GM12878 (cell line): ENCODE measurements at regions not wholly inside any gene's neighbourhood (a gene's known extent, or its start where the extent isn't known, plus 50 kb on each side); places are given as distances from the start of the nearest gene placed in this dataset.

ENCODE experiments used
- ATAC-seq: fragments of 200-7000 bp; cut with Tn5 transposase; 3 replicates; pipeline ENCODE4 v1.9.1; 2020; ENCODE audit warnings: mild to moderate bottlenecking, moderate library complexity
- BruUV-seq: library from RNA; stranded (reverse); fragments of 400-500 nt; replicated peaks from 2 replicates; lab custom pipeline; 2021; lab: Mats Ljungman, UMichigan
- CTCF ChIA-PET: fragments of 300-600 bp; sonication (Branson Sonifier 250); formaldehyde crosslinking; extraction: SDS; loops from one replicate; lab custom pipeline; 2021; ENCODE audit warnings: inconsistent platforms; lab: Yijun Ruan, JAX
- POLR2A ChIA-PET: fragments of 350-600 bp; formaldehyde crosslinking; extraction: SDS; loops from one replicate; lab custom pipeline; 2021; ENCODE audit warnings: inconsistent platforms; lab: Charles Lee
- RAD21 ChIA-PET: fragments of 300-600 bp; sonication (Branson Sonifier 250); formaldehyde crosslinking; loops from one replicate; lab custom pipeline; 2023; ENCODE audit warnings: antibody characterized with exemption; ENCODE audit not compliant: unreplicated experiment; lab: Charles Lee
- SMC1A ChIA-PET: fragments of 300-600 bp; sonication (Branson Sonifier 250); formaldehyde crosslinking; loops from one replicate; lab custom pipeline; 2023; ENCODE audit not compliant: unreplicated experiment, uncharacterized antibody; lab: Charles Lee
- DNase-seq: peaks from one replicate; pipeline ENCODE4 v3.0.0-alpha.2; 2011; ENCODE audit warnings: low read depth, low spot score
- FAIRE-seq: peaks from 3 replicates; lab custom pipeline; 2011; peaks lifted over from hg19 to GRCh38; lab: Jason Lieb, UNC
- H2AFZ ChIP-seq: 2 replicates; pipeline ENCODE4 v1.6.0; 2011; ENCODE audit warnings: low read depth, low read length, control low read depth; ENCODE audit not compliant: control insufficient read depth
- H3K27ac ChIP-seq: 2 replicates; pipeline ENCODE4 v1.5.1; 2011; ENCODE audit warnings: control low read depth; ENCODE audit not compliant: control insufficient read depth, insufficient read depth
- H3K27me3 ChIP-seq, 2 experiments: replicated peaks in 1 of 2; 2 replicates each; pipeline versions ENCODE4 v1.6.0 to v1.6.1; 2011; ENCODE audit warnings: low read length in 1 of 2; ENCODE audit not compliant: control insufficient read depth in 2 of 2, insufficient read depth in 2 of 2
- H3K36me3 ChIP-seq, 2 experiments: 2 replicates each; pipeline ENCODE4 v1.5.1; 2011; ENCODE audit warnings: low read length in 1 of 2; ENCODE audit not compliant: control insufficient read depth in 2 of 2, insufficient read depth in 2 of 2
- H3K4me1 ChIP-seq: 2 replicates; pipeline ENCODE4 v1.6.1; 2011; ENCODE audit warnings: mild to moderate bottlenecking, low read length, moderate library complexity, mixed read lengths; ENCODE audit not compliant: control insufficient read depth, insufficient read depth
- H3K4me2 ChIP-seq: 2 replicates; pipeline ENCODE4 v1.6.0; 2011; ENCODE audit warnings: control low read depth; ENCODE audit not compliant: control insufficient read depth, insufficient read depth
- H3K4me3 ChIP-seq: fragments of 200-600 bp; sonication (generic); 2 replicates; pipeline ENCODE4 v1.5.1; 2016
- H3K79me2 ChIP-seq: 2 replicates; pipeline ENCODE4 v1.6.0; 2011; ENCODE audit warnings: low read length; ENCODE audit not compliant: control insufficient read depth, insufficient read depth
- H3K9ac ChIP-seq: 2 replicates; pipeline ENCODE4 v1.8.0; 2011; ENCODE audit warnings: low read length, control low read depth, mixed read lengths; ENCODE audit not compliant: control insufficient read depth, insufficient read depth
- H3K9me3 ChIP-seq: replicated peaks from 3 replicates; pipeline ENCODE4 v1.5.1; 2011; ENCODE audit warnings: mild to moderate bottlenecking, low read length; ENCODE audit not compliant: control insufficient read depth, insufficient read depth
- H4K20me1 ChIP-seq: 2 replicates; pipeline ENCODE4 v1.6.0; 2011; ENCODE audit not compliant: control insufficient read depth, insufficient read depth
- ATF7 ChIP-seq: fragments of 450-650 bp; IDR thresholded peaks from 2 replicates; pipeline ENCODE4 v1.6.1; 2016; ENCODE audit warnings: low read depth, mild to moderate bottlenecking
- BHLHE40 ChIP-seq, 2 experiments: fragments of 450-650 bp in 1 of 2; IDR thresholded peaks; 2 replicates each; pipeline ENCODE4 v1.6.1; 2011 to 2017; ENCODE audit warnings: low read depth in 2 of 2, borderline replicate concordance in 1 of 2, improper control_type of control experiment in 1 of 2, low read length in 1 of 2, mild to moderate bottlenecking in 1 of 2
- CBX5 ChIP-seq: sonication (generic); IDR thresholded peaks from 2 replicates; pipeline ENCODE4 v1.6.1; 2016; ENCODE audit warnings: low read depth, moderate library complexity, mild to moderate bottlenecking, inconsistent platforms
- CHD2 ChIP-seq: IDR thresholded peaks from 2 replicates; pipeline ENCODE4 v1.6.1; 2011; ENCODE audit warnings: low read depth, low read length, improper control_type of control experiment, borderline replicate concordance
- KAT2A ChIP-seq: conservative IDR thresholded peaks from 2 replicates; pipeline ENCODE4 v1.6.1; 2011; ENCODE audit warnings: low read depth, low read length; ENCODE audit not compliant: control insufficient read depth
- MEF2B ChIP-seq: fragments of 450-650 bp; IDR thresholded peaks from 2 replicates; pipeline ENCODE4 v1.6.1; 2018; ENCODE audit warnings: mild to moderate bottlenecking, moderate library complexity; ENCODE audit not compliant: partially characterized antibody, poor library complexity, severe bottlenecking
- MTA2 ChIP-seq: fragments of 450-650 bp; IDR thresholded peaks from 2 replicates; pipeline ENCODE4 v1.6.1; 2016; ENCODE audit warnings: low read depth, mild to moderate bottlenecking, moderate library complexity
- MXI1 ChIP-seq: fragments of 150-350 bp; IDR thresholded peaks from 2 replicates; pipeline ENCODE4 v1.6.1; 2011; ENCODE audit warnings: low read depth, mild to moderate bottlenecking, inconsistent platforms, low read length, improper control_type of control experiment
- NFYB ChIP-seq: IDR thresholded peaks from 2 replicates; pipeline ENCODE4 v1.6.1; 2011; ENCODE audit warnings: low read depth, mild to moderate bottlenecking, low read length, improper control_type of control experiment, moderate library complexity; ENCODE audit not compliant: insufficient read depth
- POLR2AphosphoS2 ChIP-seq: IDR thresholded peaks from 2 replicates; pipeline ENCODE4 v1.6.1; 2011; ENCODE audit warnings: low read depth, mild to moderate bottlenecking, low read length, improper control_type of control experiment, moderate library complexity
- POLR2AphosphoS5 ChIP-seq: IDR thresholded peaks from 2 replicates; pipeline ENCODE4 v1.6.1; 2011; ENCODE audit warnings: mild to moderate bottlenecking, low read length, inconsistent platforms
- POU2F2 ChIP-seq: IDR thresholded peaks from 3 replicates; pipeline ENCODE4 v1.6.1; 2011; ENCODE audit warnings: low read depth, mild to moderate bottlenecking, low read length, borderline replicate concordance
- RAD21 ChIP-seq: IDR thresholded peaks from 2 replicates; pipeline ENCODE4 v1.6.1; 2011; ENCODE audit warnings: mild to moderate bottlenecking, low read depth, low read length, moderate library complexity; ENCODE audit not compliant: insufficient read depth
- RFX5 ChIP-seq: IDR thresholded peaks from 2 replicates; pipeline ENCODE4 v1.6.1; 2011; ENCODE audit warnings: low read depth, low read length, improper control_type of control experiment
- SIN3A ChIP-seq: IDR thresholded peaks from 2 replicates; pipeline ENCODE4 v1.6.1; 2012; ENCODE audit warnings: low read depth, low read length, improper control_type of control experiment
- SMC3 ChIP-seq: IDR thresholded peaks from 2 replicates; pipeline ENCODE4 v1.6.1; 2011; ENCODE audit warnings: low read length, improper control_type of control experiment, borderline replicate concordance
- SP1 ChIP-seq: IDR thresholded peaks from one replicate; pipeline ENCODE4 v1.6.1; 2011; ENCODE audit warnings: low read depth, low read length
- SREBF1 ChIP-seq: IDR thresholded peaks from 2 replicates; pipeline ENCODE4 v1.6.1; 2012; ENCODE audit warnings: mild to moderate bottlenecking, low read length
- ZNF217 ChIP-seq: fragments of 450-650 bp; IDR thresholded peaks from 2 replicates; pipeline ENCODE4 v1.6.1; 2017; ENCODE audit warnings: antibody characterized with exemption, mild to moderate bottlenecking
- WGBS: methylation state at CpG from one replicate; pipeline ENCODE4 v1.1.6; 2016; ENCODE audit warnings: low lambda C conversion rate; ENCODE audit not compliant: insufficient replicate concordance, insufficient coverage; ENCODE audit errors: missing lambda C conversion rate; 5-methylcytosine and 5-hydroxymethylcytosine counted together
- in situ Hi-C: fragments of 300-500 bp; cut with MboI; formaldehyde crosslinking; loops from 9 replicates; pipeline ENCODE4 v1.14.3; 2018; ENCODE audit warnings: mixed read lengths
- intact Hi-C: fragments of 100-400 bp; cut with micrococcal nuclease; formaldehyde crosslinking; loops from one replicate; pipeline ENCODE4 v1.14.2; 2022; ENCODE audit not compliant: unreplicated experiment
- TF ChIP-seq, protein P1 (sequence below): IDR thresholded peaks from 2 replicates; pipeline ENCODE4 v1.6.1; 2011; ENCODE audit warnings: mild to moderate bottlenecking, low read depth, low read length, moderate library complexity; ENCODE audit not compliant: insufficient replicate concordance

DNA sequence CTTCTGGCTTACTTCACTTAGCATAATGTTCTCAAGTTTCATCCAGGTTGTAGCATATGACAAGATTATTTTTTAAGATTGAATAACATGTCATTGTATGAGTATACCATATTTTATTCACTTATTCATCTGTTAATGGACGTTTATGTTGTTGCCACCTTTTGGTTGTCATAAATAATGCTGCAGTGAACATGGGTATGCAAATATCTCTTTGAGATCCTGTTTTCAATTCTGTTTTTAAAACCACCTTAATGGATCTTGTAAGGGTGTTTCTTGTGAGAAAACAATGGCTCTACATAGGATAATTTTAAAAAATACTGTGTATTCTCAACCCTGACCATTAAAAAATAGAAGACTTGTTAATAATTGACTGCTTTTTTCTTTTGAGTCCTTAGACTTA, 290.7 kb upstream of the TMEM229A start:
- ChIA-PET CTCF (no interaction called here), SMC1A (no interaction called here), RAD21 (no interaction called here)
- DNase-seq (no peak), ATAC-seq (peak; percentile 36; the same call in 2 of the 3 replicates)
- BruUV-seq = no TSS peak
- 0% methylated on average over 1 of the region's 1 CpG for WGBS
- intact Hi-C loops (no loop called here), in situ Hi-C loops (no loop called here)
- no peak overlapping the region for H3K4me2 ChIP-seq
- H3K36me3 ChIP-seq = no peaks in the 10 kb centered on the region
- no peaks in the 10 kb centered on the region for H3K27me3 ChIP-seq
- no peak overlapping the region for H2AFZ ChIP-seq
- H3K4me3 ChIP-seq = no peak overlapping the region
- no peaks in the 10 kb centered on the region for H4K20me1 ChIP-seq
- H3K9me3 ChIP-seq = no peaks in the 10 kb centered on the region
- no peak overlapping the region for H3K9ac ChIP-seq
- H3K27ac ChIP-seq = no peak overlapping the region
- no peaks in the 10 kb centered on the region for H3K79me2 ChIP-seq
- TF ChIP-seq RAD21 = no peak
- no peak for TF ChIP-seq BHLHE40 (IDR thresholded peaks at IDR 0.05; ENCODE audit: borderline replicate concordance in 1 of 2, low read depth in 2 of 2, low read length in 1 of 2)
- TF ChIP-seq, all 136 proteins: peak for 0
- no peak for FAIRE-seq
- no peaks in the 10 kb centered on the region for H3K4me1 ChIP-seq
- POLR2A ChIA-PET = no interaction called here

DNA sequence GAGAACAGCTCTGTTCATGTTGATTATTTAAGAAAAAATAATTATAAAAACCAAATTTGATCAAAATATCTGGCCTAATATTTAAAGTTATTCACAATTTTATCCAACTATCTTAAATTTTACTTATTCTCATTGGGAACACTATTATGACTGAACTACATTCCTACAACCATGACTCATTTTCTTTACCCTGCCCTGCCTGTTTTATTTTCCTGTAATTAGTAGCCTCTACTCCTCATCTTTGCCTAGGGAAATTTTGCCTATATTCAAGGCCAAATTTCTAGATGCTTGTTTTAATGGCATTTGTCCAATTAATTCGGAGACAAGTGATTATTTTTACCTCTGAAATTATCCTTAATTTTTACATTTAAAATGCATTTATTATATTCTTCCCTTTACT, 289.7 kb upstream of the TMEM229A start:
- Histone ChIP-seq H3K79me2 (no peaks in the 10 kb centered on the region), H3K27me3 (no peaks in the 10 kb centered on the region), H4K20me1 (no peaks in the 10 kb centered on the region), H3K4me3 (no peak overlapping the region), H3K36me3 (no peaks in the 10 kb centered on the region), H2AFZ (no peak overlapping the region), H3K9me3 (no peaks in the 10 kb centered on the region), H3K9ac (no peak overlapping the region), H3K4me2 (no peak overlapping the region), H3K4me1 (no peaks in the 10 kb centered on the region), H3K27ac (no peak overlapping the region)
- no peak for ATAC-seq
- CTCF ChIA-PET = interaction anchor here (0.7 to 1.1 kb wide), 2 partner anchors 9 to 35 kb away, joined by 3 to 4 read pairs; no protein-coding TSS in a partner anchor
- SMC1A ChIA-PET = no interaction called here
- BruUV-seq = no TSS peak
- WGBS = 0% methylated on average over 1 of the region's 1 CpG
- POLR2A ChIA-PET = no interaction called here
- no peak for DNase-seq
- in situ Hi-C loops = no loop called here
- intact Hi-C loops = no loop called here
- no peak for FAIRE-seq
- RAD21 ChIA-PET = no interaction called here
- TF ChIP-seq KAT2A (no peak), ATF7 (no peak), MXI1 (no peak), SREBF1 (no peak), POLR2AphosphoS2 (no peak), MTA2 (no peak), POU2F2 (no peak), SMC3 (no peak), SIN3A (no peak), POLR2AphosphoS5 (no peak), SP1 (no peak), CHD2 (no peak), NFYB (no peak), MEF2B (no peak), RFX5 (no peak), ZNF217 (no peak), CBX5 (no peak)
- TF ChIP-seq, protein P1, sequence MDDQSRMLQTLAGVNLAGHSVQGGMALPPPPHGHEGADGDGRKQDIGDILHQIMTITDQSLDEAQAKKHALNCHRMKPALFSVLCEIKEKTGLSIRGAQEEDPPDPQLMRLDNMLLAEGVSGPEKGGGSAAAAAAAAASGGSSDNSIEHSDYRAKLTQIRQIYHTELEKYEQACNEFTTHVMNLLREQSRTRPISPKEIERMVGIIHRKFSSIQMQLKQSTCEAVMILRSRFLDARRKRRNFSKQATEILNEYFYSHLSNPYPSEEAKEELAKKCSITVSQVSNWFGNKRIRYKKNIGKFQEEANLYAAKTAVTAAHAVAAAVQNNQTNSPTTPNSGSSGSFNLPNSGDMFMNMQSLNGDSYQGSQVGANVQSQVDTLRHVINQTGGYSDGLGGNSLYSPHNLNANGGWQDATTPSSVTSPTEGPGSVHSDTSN = no peak
